ENCODE measurements at regions not wholly inside any gene's neighbourhood (a gene's known extent, or its start where the extent isn't known, plus 50 kb on each side); places are given as distances from the start of the nearest gene placed in this dataset.

GRCh38 chr5:30385754-30386153 is 807.7 kb upstream of the CDH6 start:
- TF ChIP-seq, protein P1, sequence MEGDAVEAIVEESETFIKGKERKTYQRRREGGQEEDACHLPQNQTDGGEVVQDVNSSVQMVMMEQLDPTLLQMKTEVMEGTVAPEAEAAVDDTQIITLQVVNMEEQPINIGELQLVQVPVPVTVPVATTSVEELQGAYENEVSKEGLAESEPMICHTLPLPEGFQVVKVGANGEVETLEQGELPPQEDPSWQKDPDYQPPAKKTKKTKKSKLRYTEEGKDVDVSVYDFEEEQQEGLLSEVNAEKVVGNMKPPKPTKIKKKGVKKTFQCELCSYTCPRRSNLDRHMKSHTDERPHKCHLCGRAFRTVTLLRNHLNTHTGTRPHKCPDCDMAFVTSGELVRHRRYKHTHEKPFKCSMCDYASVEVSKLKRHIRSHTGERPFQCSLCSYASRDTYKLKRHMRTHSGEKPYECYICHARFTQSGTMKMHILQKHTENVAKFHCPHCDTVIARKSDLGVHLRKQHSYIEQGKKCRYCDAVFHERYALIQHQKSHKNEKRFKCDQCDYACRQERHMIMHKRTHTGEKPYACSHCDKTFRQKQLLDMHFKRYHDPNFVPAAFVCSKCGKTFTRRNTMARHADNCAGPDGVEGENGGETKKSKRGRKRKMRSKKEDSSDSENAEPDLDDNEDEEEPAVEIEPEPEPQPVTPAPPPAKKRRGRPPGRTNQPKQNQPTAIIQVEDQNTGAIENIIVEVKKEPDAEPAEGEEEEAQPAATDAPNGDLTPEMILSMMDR (conservative IDR thresholded peaks at IDR 0.05; ENCODE audit: low read depth in 2 of 2) = no peak
- no peak for TF ChIP-seq EZH2phosphoT487 (IDR thresholded peaks at IDR 0.05; ENCODE audit: unreplicated experiment)
- TF ChIP-seq JUNB (IDR thresholded peaks at IDR 0.05; ENCODE audit: unreplicated experiment) = no peak

Measured in GM23338 (cell line).